Prostate gland (tissue), 2 donors: ENCODE measurements at regions not wholly inside any gene's neighbourhood (a gene's known extent, or its start where the extent isn't known, plus 50 kb on each side); places are given as distances from the start of the nearest gene placed in this dataset.

Experiments used
- POLR2A ChIP-seq: fragments of 450-650 bp; IDR thresholded peaks from one replicate; pipeline ENCODE4 v1.6.1; 2016; ENCODE audit warnings: antibody characterized with exemption, mild to moderate bottlenecking
- POLR2AphosphoS5 ChIP-seq: sonication (generic); formaldehyde crosslinking; IDR thresholded peaks from one replicate; pipeline ENCODE4 v1.6.1; 2017; ENCODE audit warnings: antibody characterized with exemption
- TF ChIP-seq, protein P1 (sequence below), 4 experiments: fragments of 200-600 bp in 2 of 4; fragments of 450-650 bp in 2 of 4; sonication (generic) in 2 of 4; IDR thresholded peaks; 1 replicate in 3 of 4; 2 replicates in 1 of 4; pipeline ENCODE4 v1.5.1; 2016 to 2019; ENCODE audit warnings: antibody characterized with exemption in 4 of 4, mild to moderate bottlenecking in 2 of 4, moderate library complexity in 2 of 4

DNA sequence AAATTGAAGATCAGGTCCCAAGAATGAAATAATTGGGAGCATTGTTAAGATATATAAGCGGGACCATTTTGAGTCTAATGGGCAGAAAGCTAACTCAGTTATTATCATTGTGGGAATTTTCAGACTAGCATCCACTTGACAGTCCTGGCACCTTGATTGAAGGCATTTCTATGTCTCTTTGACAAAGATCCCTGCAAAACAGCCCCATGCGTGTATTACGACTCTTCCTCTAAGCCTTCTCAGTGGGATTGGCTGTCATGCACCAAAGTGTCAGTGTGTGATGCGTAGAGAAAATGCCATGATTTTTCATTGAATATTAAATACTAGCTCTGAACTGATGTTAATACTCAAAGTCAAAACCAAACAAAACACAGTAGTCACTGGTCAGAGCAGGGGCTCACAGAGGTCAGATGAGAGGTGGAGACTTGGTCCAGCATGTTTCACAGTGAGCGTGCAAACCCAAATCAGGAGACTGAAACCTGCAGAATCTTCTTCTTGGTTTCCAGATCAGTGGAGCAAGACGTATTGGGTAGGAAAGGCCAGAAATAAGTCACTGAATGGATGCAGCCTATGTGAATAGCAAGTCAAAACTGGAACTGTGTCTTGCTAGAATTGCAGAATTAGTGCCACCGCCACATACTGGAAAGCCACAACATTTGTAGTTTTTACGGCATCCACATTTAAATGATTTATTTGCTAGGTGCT, 303.6 kb upstream of the AKR1E2 start:
- TF ChIP-seq, protein P1, sequence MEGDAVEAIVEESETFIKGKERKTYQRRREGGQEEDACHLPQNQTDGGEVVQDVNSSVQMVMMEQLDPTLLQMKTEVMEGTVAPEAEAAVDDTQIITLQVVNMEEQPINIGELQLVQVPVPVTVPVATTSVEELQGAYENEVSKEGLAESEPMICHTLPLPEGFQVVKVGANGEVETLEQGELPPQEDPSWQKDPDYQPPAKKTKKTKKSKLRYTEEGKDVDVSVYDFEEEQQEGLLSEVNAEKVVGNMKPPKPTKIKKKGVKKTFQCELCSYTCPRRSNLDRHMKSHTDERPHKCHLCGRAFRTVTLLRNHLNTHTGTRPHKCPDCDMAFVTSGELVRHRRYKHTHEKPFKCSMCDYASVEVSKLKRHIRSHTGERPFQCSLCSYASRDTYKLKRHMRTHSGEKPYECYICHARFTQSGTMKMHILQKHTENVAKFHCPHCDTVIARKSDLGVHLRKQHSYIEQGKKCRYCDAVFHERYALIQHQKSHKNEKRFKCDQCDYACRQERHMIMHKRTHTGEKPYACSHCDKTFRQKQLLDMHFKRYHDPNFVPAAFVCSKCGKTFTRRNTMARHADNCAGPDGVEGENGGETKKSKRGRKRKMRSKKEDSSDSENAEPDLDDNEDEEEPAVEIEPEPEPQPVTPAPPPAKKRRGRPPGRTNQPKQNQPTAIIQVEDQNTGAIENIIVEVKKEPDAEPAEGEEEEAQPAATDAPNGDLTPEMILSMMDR (IDR thresholded peaks at IDR 0.05), result no peak
- TF ChIP-seq POLR2AphosphoS5, result no peak
- TF ChIP-seq POLR2A, result no peak
